ENCODE measurements at regions not wholly inside any gene's neighbourhood (a gene's known extent, or its start where the extent isn't known, plus 50 kb on each side); places are given as distances from the start of the nearest gene placed in this dataset.
"Not testable (repeated sequence)": the region's sequence is repeated elsewhere in the genome, so short reads cannot be mapped to it uniquely, and the experiment has no call there.

GRCh38 chr14:104299993-104300761 is 161.8 kb downstream of the KIF26A start:
- Mint-ChIP-seq H3K9me3 (no peaks in the 10 kb centered on the region), H3K27ac (ENCODE audit: low read depth) (peak overlapping the region; percentile 52), H3K4me1 (no peaks in the 10 kb centered on the region), H3K27me3 (peaks cover 14% of the 10 kb centered on the region), H3K4me3 (peak overlapping the region; percentile 16), H3K36me3 (ENCODE audit: insufficient read depth) (peaks cover 12% of the 10 kb centered on the region)
- DNase-seq (ENCODE audit: low spot score in 2 of 2) (no peak), ATAC-seq (replicated peaks; ENCODE audit: extremely low read depth, poor library complexity, severe bottlenecking) (no peak)

DNA sequence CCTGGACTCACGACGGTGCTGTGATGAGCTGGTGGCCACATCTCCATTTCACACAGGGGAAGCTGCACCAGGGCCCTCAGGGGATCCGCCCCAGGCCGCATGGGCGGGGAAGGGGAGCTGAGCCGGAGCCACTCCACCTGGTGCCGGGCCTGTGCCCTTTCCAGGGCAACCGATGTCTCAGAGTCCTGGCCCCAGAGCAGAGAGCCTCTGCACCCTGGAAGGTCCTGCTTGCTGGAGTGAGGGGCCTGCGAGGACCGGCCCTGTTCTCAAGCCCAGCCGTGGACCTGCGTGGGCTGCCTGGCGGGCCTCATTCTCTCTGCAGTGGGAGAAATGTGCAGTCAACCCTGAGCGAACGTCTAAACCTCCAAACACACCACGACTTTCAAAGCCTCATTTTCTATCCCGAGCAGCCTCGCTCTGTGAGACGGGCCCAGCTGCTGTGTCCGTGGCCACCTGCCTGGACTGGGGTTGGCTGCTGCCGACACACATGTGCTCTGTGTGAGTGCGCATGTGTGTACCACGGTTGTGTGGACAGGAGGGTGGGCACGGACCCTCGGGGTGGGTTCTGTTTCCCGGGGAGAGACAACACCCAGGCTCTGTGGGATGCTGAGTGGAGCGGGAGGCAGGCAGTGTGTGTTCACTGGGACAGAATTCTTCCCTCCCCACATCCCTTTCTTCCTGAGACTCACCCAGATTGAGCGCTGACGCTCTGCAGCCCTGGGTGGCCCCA is 163.5 kb downstream of the KIF26A start:
- Mint-ChIP-seq H3K4me3 (no peak overlapping the region), H3K36me3 (ENCODE audit: insufficient read depth) (peaks cover 13% of the 10 kb centered on the region), H3K27ac (ENCODE audit: low read depth) (peak overlapping the region; percentile 52), H3K4me1 (no peaks in the 10 kb centered on the region), H3K9me3 (no peaks in the 10 kb centered on the region), H3K27me3 (peaks cover 9% of the 10 kb centered on the region)
- no peak for ATAC-seq (replicated peaks; ENCODE audit: extremely low read depth, poor library complexity, severe bottlenecking)
- DNase-seq (ENCODE audit: low spot score in 2 of 2): no peak

GRCh38 chr14:104302794-104303405 is 164.5 kb downstream of the KIF26A start:
- no peaks in the 10 kb centered on the region for H3K9me3 Mint-ChIP-seq
- DNase-seq (ENCODE audit: low spot score in 2 of 2) (no peak), ATAC-seq (replicated peaks; ENCODE audit: extremely low read depth, poor library complexity, severe bottlenecking) (no peak)
- no peak overlapping the region for H3K27ac Mint-ChIP-seq (ENCODE audit: low read depth)
- H3K36me3 Mint-ChIP-seq (ENCODE audit: insufficient read depth): peaks cover 11% of the 10 kb centered on the region
- no peaks in the 10 kb centered on the region for H3K4me1 Mint-ChIP-seq
- peaks cover 9% of the 10 kb centered on the region for H3K27me3 Mint-ChIP-seq
- no peak overlapping the region for H3K4me3 Mint-ChIP-seq

GRCh38 chr14:104303705-104304425 is 165.5 kb downstream of the KIF26A start:
- no peak for DNase-seq (ENCODE audit: low spot score in 2 of 2)
- Mint-ChIP-seq H3K9me3 (no peaks in the 10 kb centered on the region), H3K27ac (ENCODE audit: low read depth) (no peak overlapping the region), H3K4me1 (no peaks in the 10 kb centered on the region), H3K36me3 (ENCODE audit: insufficient read depth) (peaks cover 11% of the 10 kb centered on the region), H3K27me3 (peaks cover 9% of the 10 kb centered on the region), H3K4me3 (no peak overlapping the region)
- no peak for ATAC-seq (replicated peaks; ENCODE audit: extremely low read depth, poor library complexity, severe bottlenecking)

- no peak overlapping the region for H3K4me3 Mint-ChIP-seq
- H3K36me3 Mint-ChIP-seq (ENCODE audit: insufficient read depth): peaks cover 11% of the 10 kb centered on the region
- peaks cover 10% of the 10 kb centered on the region for H3K27me3 Mint-ChIP-seq
- H3K4me1 Mint-ChIP-seq: no peaks in the 10 kb centered on the region
- DNase-seq (ENCODE audit: low spot score in 2 of 2) (no peak), ATAC-seq (replicated peaks; ENCODE audit: extremely low read depth, poor library complexity, severe bottlenecking) (no peak)
- no peak overlapping the region for H3K27ac Mint-ChIP-seq (ENCODE audit: low read depth)
- H3K9me3 Mint-ChIP-seq: no peaks in the 10 kb centered on the region
Measured at GRCh38 chr14:104304451-104305351, 166.3 kb downstream of the KIF26A start.

GRCh38 chr14:104305511-104306449 is 167.4 kb downstream of the KIF26A start:
- H3K4me1 Mint-ChIP-seq: no peaks in the 10 kb centered on the region
- H3K9me3 Mint-ChIP-seq: no peaks in the 10 kb centered on the region
- H3K27me3 Mint-ChIP-seq: peaks cover 21% of the 10 kb centered on the region
- H3K4me3 Mint-ChIP-seq: no peak overlapping the region
- DNase-seq (ENCODE audit: low spot score in 2 of 2) (no peak), ATAC-seq (replicated peaks; ENCODE audit: extremely low read depth, poor library complexity, severe bottlenecking) (no peak)
- peaks cover 8% of the 10 kb centered on the region for H3K36me3 Mint-ChIP-seq (ENCODE audit: insufficient read depth)
- no peak overlapping the region for H3K27ac Mint-ChIP-seq (ENCODE audit: low read depth)

DNA sequence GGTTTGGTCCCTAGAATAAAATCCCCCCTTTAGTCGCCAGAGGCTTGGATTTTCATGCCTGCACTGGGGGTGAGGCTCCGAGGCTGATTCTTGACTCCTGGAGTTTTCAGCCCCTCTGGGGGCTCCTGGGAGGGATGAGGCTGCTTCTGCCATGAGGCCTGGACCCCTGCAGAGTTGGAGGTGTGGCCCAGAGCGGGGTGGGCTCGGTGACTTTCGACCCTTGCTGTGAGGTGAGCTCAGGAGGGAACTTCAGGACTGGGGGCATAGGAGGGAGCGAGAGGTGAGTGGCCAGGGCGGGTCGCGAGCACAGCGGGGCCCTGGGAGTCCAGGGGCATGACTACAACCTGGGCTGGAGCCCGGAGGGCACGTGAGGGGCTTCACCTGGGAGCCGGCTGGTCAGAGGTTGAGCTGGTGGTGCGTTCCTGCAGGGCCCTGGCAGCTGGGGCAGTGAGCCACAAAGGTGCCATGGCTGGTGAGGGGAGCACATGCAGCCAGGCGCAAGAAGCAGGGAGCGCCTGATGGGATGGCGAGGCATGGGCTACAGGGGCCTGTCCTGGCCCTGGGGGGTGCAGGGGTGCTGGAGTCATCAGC is 168.2 kb downstream of the KIF26A start:
- peaks cover 3% of the 10 kb centered on the region for H3K36me3 Mint-ChIP-seq (ENCODE audit: insufficient read depth)
- DNase-seq (ENCODE audit: low spot score in 2 of 2): no peak
- H3K27ac Mint-ChIP-seq (ENCODE audit: low read depth): peak overlapping the region; percentile 22
- H3K4me1 Mint-ChIP-seq: no peaks in the 10 kb centered on the region
- no peaks in the 10 kb centered on the region for H3K9me3 Mint-ChIP-seq
- ATAC-seq (replicated peaks; ENCODE audit: extremely low read depth, poor library complexity, severe bottlenecking): no peak
- H3K27me3 Mint-ChIP-seq: peaks cover 21% of the 10 kb centered on the region
- H3K4me3 Mint-ChIP-seq: no peak overlapping the region

DNA sequence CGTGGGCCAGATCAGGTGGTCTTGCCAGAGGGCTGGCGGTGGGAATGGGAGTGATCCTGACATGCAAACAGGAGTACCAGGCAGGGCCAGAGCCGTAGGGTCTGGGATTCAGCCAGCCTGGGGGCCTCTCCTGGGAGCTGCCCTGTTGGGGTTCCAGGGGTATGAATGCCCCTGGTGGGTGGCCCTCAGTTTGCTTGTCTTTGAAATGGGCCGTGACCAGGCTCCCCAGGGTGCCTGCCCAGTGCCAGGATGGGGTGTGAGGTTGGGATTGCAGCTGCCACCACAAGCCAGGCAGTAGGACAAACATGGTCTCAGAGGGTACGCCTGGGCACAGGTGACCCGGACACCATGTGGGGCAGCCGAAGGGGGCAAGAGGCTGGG is 168.8 kb downstream of the KIF26A start:
- DNase-seq (ENCODE audit: low spot score in 2 of 2) (no peak), ATAC-seq (replicated peaks; ENCODE audit: extremely low read depth, poor library complexity, severe bottlenecking) (no peak)
- H3K4me3 Mint-ChIP-seq: no peak overlapping the region
- H3K27ac Mint-ChIP-seq (ENCODE audit: low read depth): no peak overlapping the region
- H3K27me3 Mint-ChIP-seq: peaks cover 21% of the 10 kb centered on the region
- H3K36me3 Mint-ChIP-seq (ENCODE audit: insufficient read depth): peaks cover 3% of the 10 kb centered on the region
- H3K4me1 Mint-ChIP-seq: no peaks in the 10 kb centered on the region
- no peaks in the 10 kb centered on the region for H3K9me3 Mint-ChIP-seq

GRCh38 chr14:104307627-104308401 is 169.4 kb downstream of the KIF26A start:
- Mint-ChIP-seq H3K4me1 (no peaks in the 10 kb centered on the region), H3K27me3 (peaks cover 21% of the 10 kb centered on the region), H3K9me3 (no peaks in the 10 kb centered on the region), H3K4me3 (no peak overlapping the region), H3K36me3 (ENCODE audit: insufficient read depth) (peaks cover 3% of the 10 kb centered on the region), H3K27ac (ENCODE audit: low read depth) (no peak overlapping the region)
- DNase-seq (ENCODE audit: low spot score in 2 of 2) (no peak), ATAC-seq (replicated peaks; ENCODE audit: extremely low read depth, poor library complexity, severe bottlenecking) (no peak)

- H3K9me3 Mint-ChIP-seq; H3K4me3 Mint-ChIP-seq; ATAC-seq (replicated peaks; ENCODE audit: extremely low read depth, poor library complexity, severe bottlenecking); H3K4me1 Mint-ChIP-seq; DNase-seq (ENCODE audit: low spot score in 2 of 2); H3K36me3 Mint-ChIP-seq (ENCODE audit: insufficient read depth); H3K27ac Mint-ChIP-seq (ENCODE audit: low read depth): not testable (repeated sequence)
- peaks cover 21% of the 10 kb centered on the region for H3K27me3 Mint-ChIP-seq
Measured at GRCh38 chr14:104308534-104308933, 170.1 kb downstream of the KIF26A start.

Measured in central memory CD8-positive, alpha-beta T cell (primary cell).